ENCODE measurements at regions not wholly inside any gene's neighbourhood (a gene's known extent, or its start where the extent isn't known, plus 50 kb on each side); places are given as distances from the start of the nearest gene placed in this dataset.

DNA sequence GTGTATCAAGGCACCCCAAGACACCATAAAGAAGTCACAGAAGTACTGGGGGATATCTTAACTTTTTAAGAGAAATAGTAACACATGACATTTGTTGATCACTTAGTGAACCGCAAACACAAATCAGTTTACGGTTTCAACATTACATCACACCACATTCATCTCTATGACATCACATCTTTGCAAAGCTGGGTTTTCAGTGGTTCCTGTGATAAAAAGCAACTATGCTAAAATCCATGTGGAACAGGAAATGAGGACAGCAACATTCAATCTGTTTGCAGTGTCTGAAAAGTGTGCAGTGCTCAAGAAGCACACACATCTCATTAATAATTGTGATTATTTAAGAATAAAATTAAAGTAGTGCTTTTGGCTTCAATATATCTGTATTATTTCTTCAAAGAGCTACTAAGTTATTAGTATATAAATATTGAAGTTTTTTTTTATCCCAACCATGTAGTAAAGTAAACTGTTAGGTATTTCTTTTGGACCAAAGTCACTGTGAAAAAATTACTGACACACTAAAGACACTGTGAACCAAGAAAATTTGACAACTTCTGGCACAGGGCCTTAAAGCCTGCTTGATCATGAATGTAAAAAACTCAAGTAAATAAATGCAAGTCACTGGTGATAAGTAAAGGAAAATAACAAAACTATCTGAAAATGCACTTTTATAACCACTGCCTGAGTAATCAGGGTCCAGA lies 156.0 kb upstream of the SOX6 start:
- Histone ChIP-seq H3K27me3 (ENCODE audit: control insufficient read depth in 4 of 4, insufficient read depth in 4 of 4, low read length in 3 of 4) (no peaks in the 10 kb centered on the region), H3K4me1 (ENCODE audit: control insufficient read depth in 4 of 4, insufficient read depth in 4 of 4, low read length in 3 of 4) (no peaks in the 10 kb centered on the region), H3K9ac (ENCODE audit: low read depth in 1 of 2, low read length in 2 of 2) (no peak overlapping the region), H3K36me3 (ENCODE audit: control insufficient read depth in 4 of 4, insufficient read depth in 3 of 4, low read depth in 1 of 4, low read length in 3 of 4) (no peaks in the 10 kb centered on the region), H3K9me3 (ENCODE audit: control insufficient read depth in 4 of 4, low read length in 3 of 4) (no peaks in the 10 kb centered on the region), H3K4me3 (ENCODE audit: low read depth in 1 of 3, low read length in 3 of 3) (no peak overlapping the region), H3K27ac (ENCODE audit: low read depth in 1 of 2, low read length in 2 of 2) (no peak overlapping the region)
- no peak for DNase-seq (ENCODE audit: low spot score)
- whole genome bisulfite sequencing, result 89% methylated on average over 2 of the region's 2 CpGs
- TF ChIP-seq RXRA (IDR thresholded peaks at IDR 0.05) (no peak), RAD21 (IDR thresholded peaks at IDR 0.05) (no peak), YY1 (IDR thresholded peaks at IDR 0.05) (no peak), FOXA2 (IDR thresholded peaks at IDR 0.05) (no peak), JUND (IDR thresholded peaks at IDR 0.05) (no peak)
- TF ChIP-seq, protein P1, sequence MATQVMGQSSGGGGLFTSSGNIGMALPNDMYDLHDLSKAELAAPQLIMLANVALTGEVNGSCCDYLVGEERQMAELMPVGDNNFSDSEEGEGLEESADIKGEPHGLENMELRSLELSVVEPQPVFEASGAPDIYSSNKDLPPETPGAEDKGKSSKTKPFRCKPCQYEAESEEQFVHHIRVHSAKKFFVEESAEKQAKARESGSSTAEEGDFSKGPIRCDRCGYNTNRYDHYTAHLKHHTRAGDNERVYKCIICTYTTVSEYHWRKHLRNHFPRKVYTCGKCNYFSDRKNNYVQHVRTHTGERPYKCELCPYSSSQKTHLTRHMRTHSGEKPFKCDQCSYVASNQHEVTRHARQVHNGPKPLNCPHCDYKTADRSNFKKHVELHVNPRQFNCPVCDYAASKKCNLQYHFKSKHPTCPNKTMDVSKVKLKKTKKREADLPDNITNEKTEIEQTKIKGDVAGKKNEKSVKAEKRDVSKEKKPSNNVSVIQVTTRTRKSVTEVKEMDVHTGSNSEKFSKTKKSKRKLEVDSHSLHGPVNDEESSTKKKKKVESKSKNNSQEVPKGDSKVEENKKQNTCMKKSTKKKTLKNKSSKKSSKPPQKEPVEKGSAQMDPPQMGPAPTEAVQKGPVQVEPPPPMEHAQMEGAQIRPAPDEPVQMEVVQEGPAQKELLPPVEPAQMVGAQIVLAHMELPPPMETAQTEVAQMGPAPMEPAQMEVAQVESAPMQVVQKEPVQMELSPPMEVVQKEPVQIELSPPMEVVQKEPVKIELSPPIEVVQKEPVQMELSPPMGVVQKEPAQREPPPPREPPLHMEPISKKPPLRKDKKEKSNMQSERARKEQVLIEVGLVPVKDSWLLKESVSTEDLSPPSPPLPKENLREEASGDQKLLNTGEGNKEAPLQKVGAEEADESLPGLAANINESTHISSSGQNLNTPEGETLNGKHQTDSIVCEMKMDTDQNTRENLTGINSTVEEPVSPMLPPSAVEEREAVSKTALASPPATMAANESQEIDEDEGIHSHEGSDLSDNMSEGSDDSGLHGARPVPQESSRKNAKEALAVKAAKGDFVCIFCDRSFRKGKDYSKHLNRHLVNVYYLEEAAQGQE (IDR thresholded peaks at IDR 0.05), result no peak

DNA sequence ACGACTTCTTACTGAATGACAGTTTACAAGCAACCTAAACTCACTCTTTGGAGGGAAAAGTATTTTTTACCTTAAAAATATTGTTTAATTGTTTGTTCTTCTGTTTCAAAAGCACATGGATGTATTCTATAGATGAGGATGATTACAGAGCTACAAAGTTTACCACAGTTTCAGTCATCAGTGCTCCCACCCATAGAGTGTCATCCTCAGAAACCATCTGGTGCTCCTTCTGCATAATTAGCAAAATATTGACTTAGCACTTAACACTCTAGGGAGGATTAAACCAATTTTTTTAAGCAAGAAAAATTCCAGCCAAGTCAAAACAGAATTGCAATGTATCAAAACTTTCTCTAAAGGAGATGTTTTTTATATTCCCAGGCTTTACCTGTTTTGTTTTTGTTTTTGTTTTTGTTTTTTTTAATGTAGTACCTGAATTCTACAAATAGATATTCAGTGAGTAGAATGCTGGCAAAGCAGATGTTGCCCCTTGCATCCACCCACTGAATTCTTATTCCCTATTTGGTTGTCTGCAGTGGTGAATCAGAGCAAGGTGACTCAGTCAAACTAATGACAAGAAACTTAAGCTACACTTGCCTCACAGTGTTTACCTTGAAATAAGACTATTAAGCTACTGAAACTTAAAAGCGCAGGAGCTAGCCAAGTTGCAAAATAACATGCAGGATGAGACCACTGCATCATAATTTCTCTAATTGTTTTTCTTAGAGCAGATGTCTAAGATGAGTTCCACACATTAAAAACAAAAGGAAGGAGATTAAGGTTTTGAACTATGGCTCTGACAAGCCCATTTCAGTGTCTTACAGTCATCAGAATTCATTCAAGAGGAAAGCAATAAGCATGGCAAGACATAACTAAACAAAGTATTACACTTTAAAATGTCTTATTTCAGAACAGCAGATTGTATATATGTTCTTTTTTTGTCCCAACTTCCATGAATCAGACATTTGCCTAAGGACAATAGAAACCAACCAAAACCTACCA lies 155.1 kb upstream of the SOX6 start:
- Histone ChIP-seq H3K4me1 (ENCODE audit: control insufficient read depth in 4 of 4, insufficient read depth in 4 of 4, low read length in 3 of 4) (no peaks in the 10 kb centered on the region), H3K9ac (ENCODE audit: low read depth in 1 of 2, low read length in 2 of 2) (no peak overlapping the region), H3K36me3 (ENCODE audit: control insufficient read depth in 4 of 4, insufficient read depth in 3 of 4, low read depth in 1 of 4, low read length in 3 of 4) (no peaks in the 10 kb centered on the region), H3K27me3 (ENCODE audit: control insufficient read depth in 4 of 4, insufficient read depth in 4 of 4, low read length in 3 of 4) (no peaks in the 10 kb centered on the region), H3K9me3 (ENCODE audit: control insufficient read depth in 4 of 4, low read length in 3 of 4) (no peaks in the 10 kb centered on the region), H3K4me3 (ENCODE audit: low read depth in 1 of 3, low read length in 3 of 3) (no peak overlapping the region), H3K27ac (ENCODE audit: low read depth in 1 of 2, low read length in 2 of 2) (no peak overlapping the region)
- DNase-seq (ENCODE audit: low spot score), result no peak
- 95% methylated on average over 2 of the region's 2 CpGs for WGBS
- TF ChIP-seq HNF4A (conservative IDR thresholded peaks at IDR 0.05) (no peak), NR2F2 (IDR thresholded peaks at IDR 0.05) (no peak), RAD21 (IDR thresholded peaks at IDR 0.05) (no peak), GABPA (IDR thresholded peaks at IDR 0.05 in 1 of 2, conservative IDR thresholded peaks at IDR 0.05 in 1 of 2) (no peak), FOXA2 (IDR thresholded peaks at IDR 0.05) (no peak), TAF1 (conservative IDR thresholded peaks at IDR 0.05) (no peak), YY1 (IDR thresholded peaks at IDR 0.05) (no peak), RXRA (IDR thresholded peaks at IDR 0.05) (no peak), FOXA1 (IDR thresholded peaks at IDR 0.05) (no peak), JUND (IDR thresholded peaks at IDR 0.05) (no peak), EGR1 (IDR thresholded peaks at IDR 0.05; ENCODE audit: low read depth in 2 of 2) (no peak)
- TF ChIP-seq, protein P2, sequence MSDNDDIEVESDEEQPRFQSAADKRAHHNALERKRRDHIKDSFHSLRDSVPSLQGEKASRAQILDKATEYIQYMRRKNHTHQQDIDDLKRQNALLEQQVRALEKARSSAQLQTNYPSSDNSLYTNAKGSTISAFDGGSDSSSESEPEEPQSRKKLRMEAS (IDR thresholded peaks at IDR 0.05), result no peak
- TF ChIP-seq, protein P3, sequence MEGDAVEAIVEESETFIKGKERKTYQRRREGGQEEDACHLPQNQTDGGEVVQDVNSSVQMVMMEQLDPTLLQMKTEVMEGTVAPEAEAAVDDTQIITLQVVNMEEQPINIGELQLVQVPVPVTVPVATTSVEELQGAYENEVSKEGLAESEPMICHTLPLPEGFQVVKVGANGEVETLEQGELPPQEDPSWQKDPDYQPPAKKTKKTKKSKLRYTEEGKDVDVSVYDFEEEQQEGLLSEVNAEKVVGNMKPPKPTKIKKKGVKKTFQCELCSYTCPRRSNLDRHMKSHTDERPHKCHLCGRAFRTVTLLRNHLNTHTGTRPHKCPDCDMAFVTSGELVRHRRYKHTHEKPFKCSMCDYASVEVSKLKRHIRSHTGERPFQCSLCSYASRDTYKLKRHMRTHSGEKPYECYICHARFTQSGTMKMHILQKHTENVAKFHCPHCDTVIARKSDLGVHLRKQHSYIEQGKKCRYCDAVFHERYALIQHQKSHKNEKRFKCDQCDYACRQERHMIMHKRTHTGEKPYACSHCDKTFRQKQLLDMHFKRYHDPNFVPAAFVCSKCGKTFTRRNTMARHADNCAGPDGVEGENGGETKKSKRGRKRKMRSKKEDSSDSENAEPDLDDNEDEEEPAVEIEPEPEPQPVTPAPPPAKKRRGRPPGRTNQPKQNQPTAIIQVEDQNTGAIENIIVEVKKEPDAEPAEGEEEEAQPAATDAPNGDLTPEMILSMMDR (IDR thresholded peaks at IDR 0.05; ENCODE audit: low read depth, low read length, missing input control), result no peak
- TF ChIP-seq, protein P4, sequence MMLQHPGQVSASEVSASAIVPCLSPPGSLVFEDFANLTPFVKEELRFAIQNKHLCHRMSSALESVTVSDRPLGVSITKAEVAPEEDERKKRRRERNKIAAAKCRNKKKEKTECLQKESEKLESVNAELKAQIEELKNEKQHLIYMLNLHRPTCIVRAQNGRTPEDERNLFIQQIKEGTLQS (IDR thresholded peaks at IDR 0.05), result no peak
- TF ChIP-seq, protein P1 (IDR thresholded peaks at IDR 0.05), result no peak
